ENCODE measurements at regions not wholly inside any gene's neighbourhood (a gene's known extent, or its start where the extent isn't known, plus 50 kb on each side); places are given as distances from the start of the nearest gene placed in this dataset.

DNA sequence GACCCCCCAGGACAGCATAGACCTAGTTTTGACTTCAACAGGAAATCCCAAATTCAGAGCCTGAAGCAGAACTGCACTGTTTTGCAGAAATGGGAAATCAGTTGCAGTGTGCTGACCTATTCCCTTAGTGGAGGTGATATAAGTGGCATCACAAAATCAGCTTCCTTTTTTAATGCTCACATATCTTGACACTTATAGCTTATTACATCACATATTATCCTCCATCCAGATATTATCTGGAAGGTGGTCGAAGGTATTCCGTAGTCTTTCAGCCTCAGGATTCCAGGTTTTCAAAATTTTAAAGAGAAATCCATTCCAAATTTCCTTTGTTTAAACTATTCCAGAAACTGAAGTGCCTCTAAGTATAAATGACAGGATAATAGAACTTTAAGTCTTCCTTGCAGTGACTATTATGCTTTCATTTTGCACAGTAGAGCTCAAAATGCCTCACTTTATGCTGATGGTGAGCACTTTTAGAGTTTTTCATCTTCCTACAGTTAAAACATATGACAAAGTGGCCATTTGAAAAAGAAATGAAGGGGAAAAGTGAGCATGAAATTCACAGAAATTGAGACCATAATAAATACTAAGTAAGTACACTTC, 106.4 kb upstream of the DPYD start:
- H3K4me1 ChIP-seq, result no peaks in the 10 kb centered on the region
- no peak for TF ChIP-seq POLR2A (IDR thresholded peaks at IDR 0.05)
- TF ChIP-seq POLR2AphosphoS5 (IDR thresholded peaks at IDR 0.05), result no peak
- TF ChIP-seq EP300 (IDR thresholded peaks at IDR 0.05), result no peak
- TF ChIP-seq, protein P1, sequence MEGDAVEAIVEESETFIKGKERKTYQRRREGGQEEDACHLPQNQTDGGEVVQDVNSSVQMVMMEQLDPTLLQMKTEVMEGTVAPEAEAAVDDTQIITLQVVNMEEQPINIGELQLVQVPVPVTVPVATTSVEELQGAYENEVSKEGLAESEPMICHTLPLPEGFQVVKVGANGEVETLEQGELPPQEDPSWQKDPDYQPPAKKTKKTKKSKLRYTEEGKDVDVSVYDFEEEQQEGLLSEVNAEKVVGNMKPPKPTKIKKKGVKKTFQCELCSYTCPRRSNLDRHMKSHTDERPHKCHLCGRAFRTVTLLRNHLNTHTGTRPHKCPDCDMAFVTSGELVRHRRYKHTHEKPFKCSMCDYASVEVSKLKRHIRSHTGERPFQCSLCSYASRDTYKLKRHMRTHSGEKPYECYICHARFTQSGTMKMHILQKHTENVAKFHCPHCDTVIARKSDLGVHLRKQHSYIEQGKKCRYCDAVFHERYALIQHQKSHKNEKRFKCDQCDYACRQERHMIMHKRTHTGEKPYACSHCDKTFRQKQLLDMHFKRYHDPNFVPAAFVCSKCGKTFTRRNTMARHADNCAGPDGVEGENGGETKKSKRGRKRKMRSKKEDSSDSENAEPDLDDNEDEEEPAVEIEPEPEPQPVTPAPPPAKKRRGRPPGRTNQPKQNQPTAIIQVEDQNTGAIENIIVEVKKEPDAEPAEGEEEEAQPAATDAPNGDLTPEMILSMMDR (IDR thresholded peaks at IDR 0.05), result no peak
- H3K4me3 ChIP-seq, result no peak overlapping the region
- no peaks in the 10 kb centered on the region for H3K9me3 ChIP-seq
- H3K36me3 ChIP-seq, result no peaks in the 10 kb centered on the region
- no peak for DNase-seq
- 91 to 92% methylated on average over 2 of the region's 2 CpGs for WGBS, 2 donors
- H3K27me3 ChIP-seq, result no peaks in the 10 kb centered on the region
- intact Hi-C loops (cut with DNase I), result no loop called here
- no peak overlapping the region for H3K27ac ChIP-seq

DNA sequence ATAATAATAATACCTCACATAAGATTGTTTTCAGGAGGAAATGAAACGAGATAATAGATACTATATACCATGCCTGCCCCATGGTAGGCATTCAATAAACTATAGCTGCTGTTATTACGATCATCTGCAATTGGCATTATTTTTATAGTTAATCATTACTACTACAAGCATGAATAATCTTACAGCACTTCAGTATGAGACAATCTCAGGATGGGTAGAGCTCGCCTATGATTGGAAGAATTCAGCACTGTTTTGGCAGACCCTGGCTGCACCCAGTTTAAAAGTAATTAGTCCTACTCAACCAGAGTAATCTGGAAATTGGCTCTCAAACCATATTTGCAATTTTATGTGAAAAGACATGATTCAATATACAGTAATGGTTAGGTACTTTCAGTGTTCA, 105.0 kb upstream of the DPYD start:
- no peak for DNase-seq
- WGBS, 2 donors, result 70 to 80% methylated on average over 3 of the region's 3 CpGs
- Histone ChIP-seq H3K4me3 (no peak overlapping the region), H3K4me1 (no peaks in the 10 kb centered on the region), H3K9me3 (no peaks in the 10 kb centered on the region), H3K27me3 (no peaks in the 10 kb centered on the region), H3K36me3 (no peaks in the 10 kb centered on the region), H3K27ac (no peak overlapping the region)
- intact Hi-C loops (cut with DNase I), result no loop called here
- TF ChIP-seq, protein P1 (IDR thresholded peaks at IDR 0.05), result no peak
- TF ChIP-seq POLR2AphosphoS5 (IDR thresholded peaks at IDR 0.05) (no peak), POLR2A (IDR thresholded peaks at IDR 0.05) (no peak), EP300 (IDR thresholded peaks at IDR 0.05) (no peak)

DNA sequence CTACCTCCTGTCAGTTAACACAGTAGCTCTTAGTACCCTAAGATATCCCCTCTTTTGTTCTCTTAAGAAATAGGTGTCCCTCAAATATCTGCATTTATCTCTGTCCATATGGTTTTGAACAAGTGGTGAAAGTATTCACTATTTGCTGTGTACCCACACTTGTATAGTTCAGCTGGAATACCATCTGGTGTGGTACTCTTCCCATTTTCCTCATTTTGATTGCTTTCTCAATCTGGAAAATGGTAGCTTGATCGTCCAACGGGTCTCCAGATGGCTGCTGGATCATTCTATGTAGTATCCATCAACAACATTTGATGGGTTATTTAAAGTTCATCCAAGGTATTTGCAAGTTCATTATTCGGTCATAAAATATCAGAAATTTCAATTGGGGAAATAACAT, 100.3 kb upstream of the DPYD start:
- H3K36me3 ChIP-seq, result no peaks in the 10 kb centered on the region
- intact Hi-C loops (cut with DNase I), result no loop called here
- H3K27me3 ChIP-seq, result no peaks in the 10 kb centered on the region
- H3K9me3 ChIP-seq, result no peaks in the 10 kb centered on the region
- H3K27ac ChIP-seq, result no peak overlapping the region
- H3K4me3 ChIP-seq, result no peak overlapping the region
- H3K4me1 ChIP-seq, result no peaks in the 10 kb centered on the region
- TF ChIP-seq POLR2AphosphoS5 (IDR thresholded peaks at IDR 0.05), result no peak
- TF ChIP-seq POLR2A (IDR thresholded peaks at IDR 0.05), result no peak
- TF ChIP-seq, protein P1 (IDR thresholded peaks at IDR 0.05), result no peak
- no peak for TF ChIP-seq EP300 (IDR thresholded peaks at IDR 0.05)
- no peak for DNase-seq
- 85 to 91% methylated on average over 3 of the region's 3 CpGs for WGBS, 2 donors

DNA sequence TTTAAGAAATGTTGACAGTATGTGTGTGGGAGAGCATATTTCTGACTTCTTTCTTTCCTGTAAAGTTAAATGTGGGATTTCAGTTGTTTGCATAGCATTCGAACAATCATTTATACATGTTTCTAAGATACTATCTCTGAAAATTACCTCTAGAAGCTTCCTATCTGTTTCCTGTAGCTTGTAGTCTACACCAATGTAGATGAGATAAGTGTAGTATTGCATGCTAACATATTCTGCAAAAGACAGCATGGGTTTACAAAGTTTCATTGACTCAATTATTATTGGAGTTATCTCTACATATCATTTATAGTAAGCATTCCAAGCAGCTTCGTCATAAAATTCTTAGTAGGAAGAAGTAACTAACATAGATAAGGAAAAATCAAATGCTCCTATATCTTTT, 98.9 kb upstream of the DPYD start:
- H3K27me3 ChIP-seq, result no peaks in the 10 kb centered on the region
- no peak for TF ChIP-seq EP300 (IDR thresholded peaks at IDR 0.05)
- TF ChIP-seq, protein P1 (IDR thresholded peaks at IDR 0.05), result no peak
- no peak for TF ChIP-seq POLR2AphosphoS5 (IDR thresholded peaks at IDR 0.05)
- no peak for TF ChIP-seq POLR2A (IDR thresholded peaks at IDR 0.05)
- H3K27ac ChIP-seq, result no peak overlapping the region
- H3K4me1 ChIP-seq, result no peaks in the 10 kb centered on the region
- intact Hi-C loops (cut with DNase I), result no loop called here
- no peak overlapping the region for H3K4me3 ChIP-seq
- no peaks in the 10 kb centered on the region for H3K36me3 ChIP-seq
- DNase-seq, result no peak
- 54 to 71% methylated on average over 2 of the region's 2 CpGs for WGBS, 2 donors
- no peaks in the 10 kb centered on the region for H3K9me3 ChIP-seq

DNA sequence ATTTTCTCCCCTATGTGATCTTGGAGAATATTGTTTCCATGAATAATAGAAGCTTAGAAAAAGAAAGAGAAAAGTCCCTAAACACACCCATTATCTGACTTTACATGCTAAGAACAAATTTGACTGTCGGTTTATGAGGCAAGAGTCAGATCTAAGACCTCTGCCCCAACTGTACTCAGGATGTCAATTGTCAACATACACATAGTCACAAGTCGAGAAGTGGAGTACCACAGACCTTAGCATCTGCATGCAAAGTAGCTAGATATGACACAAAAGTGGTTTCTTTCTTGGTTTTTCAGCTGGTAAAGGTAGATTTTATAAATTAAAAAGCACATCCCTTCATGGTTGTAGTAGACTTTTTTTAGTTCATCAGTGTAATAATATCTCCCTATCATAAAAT, 97.2 kb upstream of the DPYD start:
- WGBS, 2 donors, result 53 to 62% methylated on average over 2 of the region's 2 CpGs
- no peak overlapping the region for H3K4me3 ChIP-seq
- no peaks in the 10 kb centered on the region for H3K4me1 ChIP-seq
- H3K27me3 ChIP-seq, result no peaks in the 10 kb centered on the region
- intact Hi-C loops (cut with DNase I), result no loop called here
- no peak overlapping the region for H3K27ac ChIP-seq
- TF ChIP-seq POLR2AphosphoS5 (IDR thresholded peaks at IDR 0.05), result no peak
- no peak for TF ChIP-seq POLR2A (IDR thresholded peaks at IDR 0.05)
- TF ChIP-seq EP300 (IDR thresholded peaks at IDR 0.05), result no peak
- TF ChIP-seq, protein P1 (IDR thresholded peaks at IDR 0.05), result no peak
- H3K9me3 ChIP-seq, result no peaks in the 10 kb centered on the region
- DNase-seq, result no peak
- no peaks in the 10 kb centered on the region for H3K36me3 ChIP-seq
